GM10248 (cell line): ENCODE measurements at regions not wholly inside any gene's neighbourhood (a gene's known extent, or its start where the extent isn't known, plus 50 kb on each side); places are given as distances from the start of the nearest gene placed in this dataset.

Experiments used
- CTCF ChIA-PET: fragments of 300-600 bp; sonication (Branson Sonifier 250); formaldehyde crosslinking; extraction: SDS; loops from one replicate; lab custom pipeline; 2021; ENCODE audit warnings: antibody characterized with exemption; lab: Yijun Ruan, JAX
- POLR2A ChIA-PET: fragments of 350-650 bp; sonication (Branson Sonifier 250); formaldehyde crosslinking; extraction: SDS; loops from one replicate; lab custom pipeline; 2020; ENCODE audit warnings: antibody characterized with exemption; lab: Yijun Ruan, JAX
- DNase-seq: peaks from one replicate; pipeline ENCODE4 v3.0.0; 2012; ENCODE audit errors: extremely low spot score
- TF ChIP-seq, protein P1 (sequence below): IDR thresholded peaks from 2 replicates; pipeline ENCODE4 v1.5.1; 2012; ENCODE audit warnings: mild to moderate bottlenecking, low read depth; ENCODE audit errors: extremely low read depth, missing control alignments, control extremely low read depth

DNA sequence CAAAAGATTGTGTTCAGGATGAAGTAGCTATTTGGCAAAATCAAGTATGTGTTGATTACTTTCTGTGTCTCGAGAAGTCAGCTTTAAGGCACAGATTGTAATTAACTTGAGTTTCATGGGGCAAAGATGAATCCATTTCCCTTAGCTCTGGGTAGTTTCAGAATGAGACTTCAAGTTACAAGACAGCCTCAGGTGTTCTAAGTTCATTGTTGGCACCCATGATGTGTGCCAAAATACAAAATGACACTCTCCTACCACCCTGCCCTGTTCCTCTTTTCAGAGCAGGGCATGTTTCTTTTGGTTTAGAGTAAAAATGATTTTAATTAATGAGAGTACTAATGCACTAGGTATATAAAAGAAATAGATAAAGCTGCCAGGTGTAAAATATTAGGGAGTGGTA lies 797.6 kb upstream of the POT1 start:
- ChIA-PET CTCF (no interaction called here), POLR2A (no interaction called here)
- TF ChIP-seq, protein P1, sequence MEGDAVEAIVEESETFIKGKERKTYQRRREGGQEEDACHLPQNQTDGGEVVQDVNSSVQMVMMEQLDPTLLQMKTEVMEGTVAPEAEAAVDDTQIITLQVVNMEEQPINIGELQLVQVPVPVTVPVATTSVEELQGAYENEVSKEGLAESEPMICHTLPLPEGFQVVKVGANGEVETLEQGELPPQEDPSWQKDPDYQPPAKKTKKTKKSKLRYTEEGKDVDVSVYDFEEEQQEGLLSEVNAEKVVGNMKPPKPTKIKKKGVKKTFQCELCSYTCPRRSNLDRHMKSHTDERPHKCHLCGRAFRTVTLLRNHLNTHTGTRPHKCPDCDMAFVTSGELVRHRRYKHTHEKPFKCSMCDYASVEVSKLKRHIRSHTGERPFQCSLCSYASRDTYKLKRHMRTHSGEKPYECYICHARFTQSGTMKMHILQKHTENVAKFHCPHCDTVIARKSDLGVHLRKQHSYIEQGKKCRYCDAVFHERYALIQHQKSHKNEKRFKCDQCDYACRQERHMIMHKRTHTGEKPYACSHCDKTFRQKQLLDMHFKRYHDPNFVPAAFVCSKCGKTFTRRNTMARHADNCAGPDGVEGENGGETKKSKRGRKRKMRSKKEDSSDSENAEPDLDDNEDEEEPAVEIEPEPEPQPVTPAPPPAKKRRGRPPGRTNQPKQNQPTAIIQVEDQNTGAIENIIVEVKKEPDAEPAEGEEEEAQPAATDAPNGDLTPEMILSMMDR = no peak
- DNase-seq = no peak

DNA sequence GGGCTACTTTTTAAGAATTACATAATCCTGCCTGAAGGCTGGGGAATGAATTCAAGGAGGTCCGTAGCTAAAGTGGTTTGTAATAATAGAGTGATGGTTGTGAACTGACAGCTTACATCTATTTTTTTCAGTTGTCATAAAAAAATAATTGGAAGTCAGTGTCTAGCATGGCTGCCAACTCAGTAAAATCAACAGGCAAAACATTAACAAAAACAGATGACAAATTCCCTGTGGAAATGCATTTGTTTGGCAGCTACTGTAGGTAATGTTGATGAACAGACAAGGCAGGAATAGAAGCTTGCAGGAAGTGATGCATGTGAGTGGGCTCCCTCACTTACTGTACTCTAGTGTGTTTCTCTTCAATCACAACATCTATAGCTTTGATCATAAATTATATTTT lies 766.0 kb upstream of the POT1 start:
- ChIA-PET CTCF (interaction anchor here (1.2 to 1.7 kb wide), 2 partner anchors 18 to 24 kb away, joined by 3 to 4 read pairs; no protein-coding TSS in a partner anchor), POLR2A (no interaction called here)
- DNase-seq = no peak
- TF ChIP-seq, protein P1 = no peak

DNA sequence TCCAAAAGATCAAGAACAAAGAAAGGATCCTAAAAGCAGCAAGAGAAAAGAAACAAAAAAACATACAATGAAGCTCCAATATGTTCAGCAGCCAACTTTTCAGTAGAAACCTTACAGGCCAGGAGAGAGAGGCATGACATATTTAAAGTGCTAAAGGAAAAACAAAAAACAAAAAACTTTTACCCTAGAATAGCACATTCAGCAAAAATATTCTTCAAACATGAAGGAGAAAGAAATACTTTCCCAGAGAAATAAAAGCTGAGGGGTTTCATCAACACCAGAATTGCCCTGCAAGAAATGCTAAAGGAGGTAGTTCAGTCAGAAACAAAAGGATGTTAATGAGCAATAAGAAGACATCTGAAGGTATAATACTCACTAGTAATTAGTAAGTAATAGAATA lies 753.5 kb upstream of the POT1 start:
- CTCF ChIA-PET = no interaction called here
- no peak for DNase-seq
- TF ChIP-seq, protein P1 = no peak
- POLR2A ChIA-PET = no interaction called here

DNA sequence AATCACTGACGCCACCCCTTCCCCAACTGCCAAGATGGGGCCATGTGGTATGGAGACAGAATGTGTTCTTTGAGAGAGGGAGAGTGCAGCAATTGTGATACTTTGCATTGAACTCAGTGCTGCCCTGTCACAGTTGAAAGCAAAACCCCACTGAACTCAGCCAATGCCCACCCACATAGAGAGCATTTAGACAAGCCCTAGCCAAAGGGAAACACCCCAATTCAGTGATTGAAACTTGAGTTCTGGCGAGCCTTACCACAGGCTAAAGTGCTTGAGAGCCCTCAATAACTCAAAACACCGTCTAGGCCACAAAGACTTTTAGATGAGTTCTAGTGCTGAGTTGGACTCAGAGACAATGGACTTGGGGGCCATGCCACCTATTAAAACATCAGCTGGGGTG lies 751.9 kb upstream of the POT1 start:
- ChIA-PET POLR2A (no interaction called here), CTCF (interaction anchor here (0.7 kb wide), 1 partner anchor 29 kb away, joined by 3 read pairs; no protein-coding TSS in a partner anchor)
- no peak for DNase-seq
- TF ChIP-seq, protein P1 = no peak

DNA sequence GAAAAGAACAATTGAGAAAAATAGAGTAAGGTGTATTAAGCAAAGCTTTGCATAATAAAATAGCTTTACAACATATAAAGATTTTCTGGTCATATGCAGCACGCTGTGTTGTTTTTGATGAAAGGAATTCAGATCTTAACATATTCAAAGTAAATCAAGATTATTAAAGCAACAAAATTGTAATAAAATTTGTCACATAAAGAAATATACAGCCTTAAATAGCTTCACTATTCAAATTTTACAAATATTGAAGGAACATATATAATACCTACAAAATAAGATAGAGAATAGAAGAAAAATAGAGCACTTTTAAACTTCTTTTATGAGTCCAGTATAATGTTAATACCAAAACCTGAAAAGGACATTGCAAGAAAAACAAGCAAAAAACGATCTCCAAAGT lies 749.1 kb upstream of the POT1 start:
- POLR2A ChIA-PET = no interaction called here
- no peak for DNase-seq
- CTCF ChIA-PET = no interaction called here
- TF ChIP-seq, protein P1 = no peak

DNA sequence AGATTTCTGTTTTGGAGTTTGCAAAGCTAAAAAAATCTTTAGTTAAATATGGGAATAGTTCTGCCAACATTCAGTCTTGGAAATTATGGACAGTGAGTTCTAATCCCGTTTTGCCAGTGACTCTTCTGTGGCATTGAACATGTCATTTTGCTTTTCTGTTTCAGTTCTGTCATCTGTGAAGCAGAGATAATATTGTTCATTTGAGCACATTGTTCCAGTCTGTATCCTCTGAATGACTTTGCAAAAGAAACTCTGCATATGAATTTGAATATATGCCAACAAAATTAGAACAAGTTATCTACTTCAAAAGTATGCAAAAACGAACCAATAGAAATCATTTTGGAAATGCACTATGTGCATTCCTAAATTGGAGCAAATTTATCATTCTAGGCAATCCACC lies 746.0 kb upstream of the POT1 start:
- ChIA-PET CTCF (no interaction called here), POLR2A (no interaction called here)
- DNase-seq = no peak
- TF ChIP-seq, protein P1 = no peak

DNA sequence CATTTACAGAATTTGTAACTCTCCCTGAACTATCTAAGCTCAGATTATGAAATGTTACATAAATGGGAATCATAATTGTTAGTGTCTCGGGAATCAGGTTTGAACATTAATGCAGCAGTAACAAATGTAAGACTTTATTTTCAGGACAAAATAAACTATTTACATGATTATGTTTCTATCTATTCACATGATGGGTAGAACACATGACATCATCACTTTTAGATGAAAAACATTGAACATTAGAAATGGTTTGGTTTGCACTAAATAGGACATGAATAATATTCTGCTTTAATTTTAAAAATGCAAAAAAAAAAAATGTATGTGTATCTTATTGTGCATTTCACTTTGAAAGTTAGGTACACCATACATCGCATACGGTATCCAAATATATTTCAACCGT lies 745.5 kb upstream of the POT1 start:
- CTCF ChIA-PET = no interaction called here
- POLR2A ChIA-PET = no interaction called here
- TF ChIP-seq, protein P1 = no peak
- DNase-seq = no peak
